HG03280 (cell line): ENCODE measurements at regions not wholly inside any gene's neighbourhood (a gene's known extent, or its start where the extent isn't known, plus 50 kb on each side); places are given as distances from the start of the nearest gene placed in this dataset.
"Not testable (repeated sequence)": the region's sequence is repeated elsewhere in the genome, so short reads cannot be mapped to it uniquely, and the experiment has no call there.

Experiments used
- ATAC-seq: cut with Tn5 transposase; IDR thresholded peaks from one replicate; pipeline ENCODE4 v1.9.1; 2021; ENCODE audit warnings: mild to moderate bottlenecking, moderate library complexity; ENCODE audit not compliant: unreplicated experiment

- ATAC-seq: not testable (repeated sequence)
Observed at GRCh38 chr16:29138698-29139097, 153.8 kb downstream of the LAT start.

- not testable (repeated sequence) for ATAC-seq
Observed at GRCh38 chr16:29137894-29138662, 153.2 kb downstream of the LAT start.

GRCh38 chr16:29137461-29137860 lies 152.6 kb downstream of the LAT start:
- ATAC-seq: not testable (repeated sequence)

GRCh38 chr16:29136916-29137315 lies 152.1 kb downstream of the LAT start:
- ATAC-seq: not testable (repeated sequence)

GRCh38 chr16:29136046-29136696 lies 151.3 kb downstream of the LAT start:
- ATAC-seq: not testable (repeated sequence)

- ATAC-seq: not testable (repeated sequence)
Observed at GRCh38 chr16:29135098-29135497, 150.2 kb downstream of the LAT start.

GRCh38 chr16:29133681-29134430 lies 149.0 kb downstream of the LAT start:
- ATAC-seq: not testable (repeated sequence)

GRCh38 chr16:29132869-29133268 lies 148.0 kb downstream of the LAT start:
- ATAC-seq: not testable (repeated sequence)

- not testable (repeated sequence) for ATAC-seq
Observed at GRCh38 chr16:29132444-29132843, 147.6 kb downstream of the LAT start.

GRCh38 chr16:29130901-29131851 lies 146.3 kb downstream of the LAT start:
- not testable (repeated sequence) for ATAC-seq

- ATAC-seq: not testable (repeated sequence)
Observed at GRCh38 chr16:29130131-29130711, 145.4 kb downstream of the LAT start.

GRCh38 chr16:29129458-29130038 lies 144.7 kb downstream of the LAT start:
- not testable (repeated sequence) for ATAC-seq

- ATAC-seq: not testable (repeated sequence)
Observed at GRCh38 chr16:29128732-29129457, 144.0 kb downstream of the LAT start.

GRCh38 chr16:29127806-29128420 lies 143.1 kb downstream of the LAT start:
- ATAC-seq: not testable (repeated sequence)

GRCh38 chr16:29126616-29127015 lies 141.8 kb downstream of the LAT start:
- ATAC-seq: no peak

GRCh38 chr16:29126057-29126494 lies 141.2 kb downstream of the LAT start:
- no peak for ATAC-seq

GRCh38 chr16:29124828-29125227 lies 140.0 kb downstream of the LAT start:
- no peak for ATAC-seq

- not testable (repeated sequence) for ATAC-seq
Observed at GRCh38 chr16:29124162-29124561, 139.3 kb downstream of the LAT start.
